ENCODE measurements at regions not wholly inside any gene's neighbourhood (a gene's known extent, or its start where the extent isn't known, plus 50 kb on each side); places are given as distances from the start of the nearest gene placed in this dataset.

DNA sequence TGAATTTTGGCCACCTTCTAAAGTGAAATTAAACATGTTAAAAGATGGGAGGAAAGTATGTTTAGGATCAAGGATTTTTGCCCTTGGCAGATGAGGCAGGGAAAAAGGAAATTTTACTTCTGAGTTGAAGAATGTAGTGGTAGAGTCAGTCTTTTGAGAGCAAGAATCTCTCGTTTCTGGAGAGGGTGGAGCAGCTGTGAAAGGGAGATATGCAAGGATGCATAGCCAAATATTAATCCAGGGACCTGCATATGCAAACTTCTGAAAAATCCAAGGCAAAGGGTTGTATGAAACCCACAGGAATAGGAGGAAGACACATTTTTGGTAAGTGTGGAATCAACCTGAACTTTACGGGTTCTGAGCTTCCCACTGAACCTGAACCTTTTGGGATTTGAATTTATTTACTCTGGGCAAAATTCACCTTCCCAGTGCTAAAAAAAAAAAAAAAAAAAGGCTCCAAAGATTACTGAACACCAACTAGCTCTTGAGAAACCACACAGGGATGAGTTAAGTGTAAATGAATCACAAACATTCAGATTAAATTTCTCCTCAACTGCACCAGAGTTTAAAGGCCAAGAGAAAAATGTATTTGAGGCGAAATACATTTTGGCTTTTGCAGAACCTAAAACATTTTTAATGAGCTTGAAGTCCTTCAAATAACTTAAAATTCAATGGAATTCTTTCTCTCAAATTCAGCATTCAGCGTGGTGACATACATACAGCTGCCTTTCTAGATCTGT is 187.1 kb upstream of the CDKN3 start:
- TF ChIP-seq RFX5 (IDR thresholded peaks at IDR 0.05; ENCODE audit: low read depth, low read length) (no peak), POLR2A (IDR thresholded peaks at IDR 0.05; ENCODE audit: low read depth, low read length) (no peak), BHLHE40 (IDR thresholded peaks at IDR 0.05; ENCODE audit: low read depth, low read length) (no peak), CHD1 (IDR thresholded peaks at IDR 0.05; ENCODE audit: low read depth, low read length) (no peak), MAFK (IDR thresholded peaks at IDR 0.05; ENCODE audit: low read depth, low read length) (no peak), FOS (IDR thresholded peaks at IDR 0.05; ENCODE audit: low read depth, low read length) (no peak)
- TF ChIP-seq, protein P1, sequence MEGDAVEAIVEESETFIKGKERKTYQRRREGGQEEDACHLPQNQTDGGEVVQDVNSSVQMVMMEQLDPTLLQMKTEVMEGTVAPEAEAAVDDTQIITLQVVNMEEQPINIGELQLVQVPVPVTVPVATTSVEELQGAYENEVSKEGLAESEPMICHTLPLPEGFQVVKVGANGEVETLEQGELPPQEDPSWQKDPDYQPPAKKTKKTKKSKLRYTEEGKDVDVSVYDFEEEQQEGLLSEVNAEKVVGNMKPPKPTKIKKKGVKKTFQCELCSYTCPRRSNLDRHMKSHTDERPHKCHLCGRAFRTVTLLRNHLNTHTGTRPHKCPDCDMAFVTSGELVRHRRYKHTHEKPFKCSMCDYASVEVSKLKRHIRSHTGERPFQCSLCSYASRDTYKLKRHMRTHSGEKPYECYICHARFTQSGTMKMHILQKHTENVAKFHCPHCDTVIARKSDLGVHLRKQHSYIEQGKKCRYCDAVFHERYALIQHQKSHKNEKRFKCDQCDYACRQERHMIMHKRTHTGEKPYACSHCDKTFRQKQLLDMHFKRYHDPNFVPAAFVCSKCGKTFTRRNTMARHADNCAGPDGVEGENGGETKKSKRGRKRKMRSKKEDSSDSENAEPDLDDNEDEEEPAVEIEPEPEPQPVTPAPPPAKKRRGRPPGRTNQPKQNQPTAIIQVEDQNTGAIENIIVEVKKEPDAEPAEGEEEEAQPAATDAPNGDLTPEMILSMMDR (conservative IDR thresholded peaks at IDR 0.05; ENCODE audit: low read depth, low read length) = no peak
